ENCODE measurements at regions not wholly inside any gene's neighbourhood (a gene's known extent, or its start where the extent isn't known, plus 50 kb on each side); places are given as distances from the start of the nearest gene placed in this dataset.
A peak's percentile ranks its signal among the peaks of the same experiment; 100 is the strongest.

GRCh38 chr13:40161931-40162330 lies 504.5 kb downstream of the FOXO1 start:
- no peak for DNase-seq (ENCODE audit: low read depth in 4 of 4, low spot score in 1 of 4)

- DNase-seq (ENCODE audit: low read depth in 4 of 4, low spot score in 1 of 4), result no peak
Measured at GRCh38 chr13:40163066-40164000, 503.1 kb downstream of the FOXO1 start.

- DNase-seq (ENCODE audit: low read depth in 4 of 4, low spot score in 1 of 4), result no peak
Measured at GRCh38 chr13:40164133-40164532, 502.3 kb downstream of the FOXO1 start.

- DNase-seq (ENCODE audit: low read depth in 4 of 4, low spot score in 1 of 4), result no peak
Measured at GRCh38 chr13:40165316-40165932, 501.0 kb downstream of the FOXO1 start.

GRCh38 chr13:40167327-40167726 lies 499.1 kb downstream of the FOXO1 start:
- DNase-seq (ENCODE audit: low read depth in 4 of 4, low spot score in 1 of 4), result no peak

- no peak for DNase-seq (ENCODE audit: low read depth in 4 of 4, low spot score in 1 of 4)
Measured at GRCh38 chr13:40168425-40169166, 497.8 kb downstream of the FOXO1 start.

- DNase-seq (ENCODE audit: low read depth in 4 of 4, low spot score in 1 of 4), result no peak
Measured at GRCh38 chr13:40169476-40169875, 497.0 kb downstream of the FOXO1 start.

GRCh38 chr13:40170091-40170490 lies 496.4 kb downstream of the FOXO1 start:
- DNase-seq (ENCODE audit: low read depth in 4 of 4, low spot score in 1 of 4), result no peak

- peak in 1 of 4 experiments; percentile 35 for DNase-seq (ENCODE audit: low read depth in 4 of 4, low spot score in 1 of 4)
Measured at GRCh38 chr13:40170982-40171381, 495.5 kb downstream of the FOXO1 start.

- DNase-seq (ENCODE audit: low read depth in 4 of 4, low spot score in 1 of 4), result no peak
Measured at GRCh38 chr13:40171566-40171965, 494.9 kb downstream of the FOXO1 start.

GRCh38 chr13:40172149-40172591 lies 494.3 kb downstream of the FOXO1 start:
- no peak for DNase-seq (ENCODE audit: low read depth in 4 of 4, low spot score in 1 of 4)

GRCh38 chr13:40172878-40173277 lies 493.6 kb downstream of the FOXO1 start:
- no peak for DNase-seq (ENCODE audit: low read depth in 4 of 4, low spot score in 1 of 4)

- DNase-seq (ENCODE audit: low read depth in 4 of 4, low spot score in 1 of 4), result no peak
Measured at GRCh38 chr13:40175639-40176038, 490.8 kb downstream of the FOXO1 start.

GRCh38 chr13:40176242-40176641 lies 490.2 kb downstream of the FOXO1 start:
- no peak for DNase-seq (ENCODE audit: low read depth in 4 of 4, low spot score in 1 of 4)

- no peak for DNase-seq (ENCODE audit: low read depth in 4 of 4, low spot score in 1 of 4)
Measured at GRCh38 chr13:40178130-40178529, 488.3 kb downstream of the FOXO1 start.

- DNase-seq (ENCODE audit: low read depth in 4 of 4, low spot score in 1 of 4), result no peak
Measured at GRCh38 chr13:40179445-40180281, 486.8 kb downstream of the FOXO1 start.

GRCh38 chr13:40180776-40181175 lies 485.7 kb downstream of the FOXO1 start:
- no peak for DNase-seq (ENCODE audit: low read depth in 4 of 4, low spot score in 1 of 4)

- DNase-seq (ENCODE audit: low read depth in 4 of 4, low spot score in 1 of 4), result no peak
Measured at GRCh38 chr13:40181203-40181845, 485.1 kb downstream of the FOXO1 start.

- DNase-seq (ENCODE audit: low read depth in 4 of 4, low spot score in 1 of 4), result no peak
Measured at GRCh38 chr13:40182591-40182990, 483.9 kb downstream of the FOXO1 start.

- DNase-seq (ENCODE audit: low read depth in 4 of 4, low spot score in 1 of 4), result no peak
Measured at GRCh38 chr13:40185414-40185813, 481.0 kb downstream of the FOXO1 start.

Data from stimulated activated CD4-positive, alpha-beta T cell treated with anti-CD3 and anti-CD28 coated beads, Interleukin-1b, Interleukin-23, amount 100 ng/mL, for 24 hours (primary cell).